ENCODE measurements at regions not wholly inside any gene's neighbourhood (a gene's known extent, or its start where the extent isn't known, plus 50 kb on each side); places are given as distances from the start of the nearest gene placed in this dataset.
"Not testable (repeated sequence)": the region's sequence is repeated elsewhere in the genome, so short reads cannot be mapped to it uniquely, and the experiment has no call there.

DNA sequence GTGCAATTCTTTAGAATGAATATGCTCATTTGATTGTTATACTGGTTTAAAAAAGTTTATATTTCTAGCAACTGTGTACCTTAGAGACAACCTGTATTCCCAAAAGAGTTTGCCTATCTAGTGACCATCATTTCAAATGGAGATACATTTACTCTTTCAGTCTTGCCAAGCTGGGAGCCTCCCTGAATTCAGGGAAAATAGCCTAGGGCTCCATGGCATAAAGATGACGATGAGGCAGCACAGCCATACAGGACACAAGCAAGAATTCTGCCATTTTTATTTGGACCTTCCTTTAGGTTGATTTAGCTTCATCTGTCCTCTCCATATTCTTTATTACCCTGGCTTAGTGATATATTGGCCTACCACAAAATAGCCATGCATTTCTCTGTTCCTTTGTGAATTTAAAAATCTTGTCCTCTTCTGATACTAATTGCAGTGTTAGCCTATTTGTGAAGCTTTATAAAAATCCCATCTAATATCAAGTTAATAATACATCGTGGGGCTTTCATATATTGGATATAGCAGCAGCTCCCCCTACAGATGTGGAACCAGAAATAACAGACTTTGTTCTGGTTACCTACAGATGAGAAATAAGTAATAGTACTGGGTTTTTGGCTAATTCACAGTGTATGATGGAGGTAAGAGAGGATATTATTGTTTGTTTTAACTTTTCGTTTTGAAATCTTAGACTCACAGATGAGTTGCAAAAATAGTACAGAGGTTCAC, 1661.9 kb upstream of the PIK3C3 start:
- no peak for DNase-seq (ENCODE audit: low read depth in 2 of 2)

DNA sequence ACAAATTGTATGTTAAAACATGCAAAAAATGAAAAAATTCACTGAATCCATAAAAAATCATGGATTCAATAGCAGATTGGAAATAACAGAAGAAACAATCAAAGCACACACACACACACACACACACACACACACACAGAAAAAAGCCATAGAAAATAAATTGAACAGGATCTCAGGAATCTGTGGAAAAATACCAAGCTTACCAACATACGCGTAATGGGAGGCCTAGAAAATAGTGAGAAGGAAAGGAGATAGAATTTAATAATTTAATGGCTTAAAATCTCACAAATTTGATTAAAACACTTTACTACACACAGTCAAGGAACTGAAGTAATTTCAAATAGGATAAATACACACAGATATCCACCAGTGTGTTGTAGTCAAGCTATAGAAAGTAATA, 1671.5 kb upstream of the PIK3C3 start:
- DNase-seq (ENCODE audit: low read depth in 2 of 2): no peak

DNA sequence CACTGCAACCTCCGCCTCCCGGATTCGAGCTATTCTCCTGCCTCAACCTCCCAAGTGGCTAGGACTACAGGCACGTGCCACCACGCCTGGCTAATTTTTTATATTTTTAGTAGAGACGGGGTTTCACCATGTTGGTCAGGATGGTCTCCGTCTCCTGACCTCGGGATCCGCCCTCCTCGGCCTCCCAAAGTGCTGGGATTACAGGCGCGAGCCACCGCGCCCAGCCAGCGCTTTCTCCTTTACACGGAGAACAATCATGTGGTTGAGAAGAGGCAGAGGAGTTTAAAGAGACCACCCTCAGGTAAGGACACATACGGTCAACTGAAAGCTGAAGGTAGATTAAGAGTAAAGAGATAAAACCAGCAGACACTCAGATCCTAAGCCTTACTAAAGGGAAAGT, 1673.7 kb upstream of the PIK3C3 start:
- not testable (repeated sequence) for DNase-seq (ENCODE audit: low read depth in 2 of 2)

DNA sequence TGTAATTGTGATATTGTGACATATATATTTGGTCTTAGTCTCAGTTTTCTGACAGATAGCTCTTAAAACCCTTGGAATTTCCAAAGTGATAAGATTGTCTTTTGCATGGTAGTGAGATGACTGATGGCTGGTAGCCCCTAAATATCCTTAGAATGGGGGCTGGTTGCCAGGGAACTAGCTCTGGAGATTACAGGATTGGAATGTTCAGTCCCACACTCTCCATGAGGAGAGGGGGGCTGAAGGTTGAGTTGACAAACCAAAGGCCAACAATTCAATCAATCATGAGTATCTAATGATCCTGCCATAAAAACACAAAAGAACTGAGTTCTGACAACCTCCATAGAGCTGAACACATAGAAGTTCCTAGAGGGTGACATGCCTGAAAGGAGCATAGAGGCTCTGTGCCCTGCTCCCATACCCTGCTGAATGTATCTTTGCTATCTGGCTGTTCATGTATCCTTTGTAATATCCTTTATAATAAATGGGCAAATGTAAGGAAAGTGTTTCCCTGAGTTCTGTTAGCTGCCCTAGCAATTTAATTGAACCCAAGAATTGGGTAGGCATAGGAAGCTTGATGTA, 1680.3 kb upstream of the PIK3C3 start:
- DNase-seq (ENCODE audit: low read depth in 2 of 2): no peak

DNA sequence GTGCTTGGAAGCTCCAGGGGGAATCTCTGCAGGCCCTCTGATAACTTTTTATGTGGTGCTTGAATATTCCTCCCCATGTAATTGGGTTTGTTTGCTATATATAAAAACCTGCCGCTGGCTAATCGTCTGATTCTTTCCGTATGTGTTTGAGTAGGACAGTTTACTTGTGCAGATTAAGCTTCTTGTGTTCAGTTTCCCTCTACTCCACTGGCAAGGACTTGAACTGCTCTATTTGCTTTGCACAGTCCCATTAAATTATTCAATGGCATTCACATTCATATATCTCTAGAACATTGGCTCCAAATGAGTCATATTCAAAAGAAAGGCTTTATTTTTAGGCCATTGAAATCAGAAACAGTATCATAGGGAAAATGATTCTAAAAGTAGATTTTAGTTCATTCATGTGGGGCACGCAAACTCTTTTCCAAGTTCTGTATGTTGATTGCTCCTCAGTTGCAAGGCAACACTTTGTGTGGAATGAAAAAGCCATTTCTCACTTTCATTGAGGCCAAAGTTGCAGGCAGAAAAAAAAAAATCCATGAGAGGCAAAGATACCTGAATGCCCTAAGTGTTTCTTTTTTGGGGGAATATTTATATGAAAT, 1682.3 kb upstream of the PIK3C3 start:
- DNase-seq (ENCODE audit: low read depth in 2 of 2): no peak

DNA sequence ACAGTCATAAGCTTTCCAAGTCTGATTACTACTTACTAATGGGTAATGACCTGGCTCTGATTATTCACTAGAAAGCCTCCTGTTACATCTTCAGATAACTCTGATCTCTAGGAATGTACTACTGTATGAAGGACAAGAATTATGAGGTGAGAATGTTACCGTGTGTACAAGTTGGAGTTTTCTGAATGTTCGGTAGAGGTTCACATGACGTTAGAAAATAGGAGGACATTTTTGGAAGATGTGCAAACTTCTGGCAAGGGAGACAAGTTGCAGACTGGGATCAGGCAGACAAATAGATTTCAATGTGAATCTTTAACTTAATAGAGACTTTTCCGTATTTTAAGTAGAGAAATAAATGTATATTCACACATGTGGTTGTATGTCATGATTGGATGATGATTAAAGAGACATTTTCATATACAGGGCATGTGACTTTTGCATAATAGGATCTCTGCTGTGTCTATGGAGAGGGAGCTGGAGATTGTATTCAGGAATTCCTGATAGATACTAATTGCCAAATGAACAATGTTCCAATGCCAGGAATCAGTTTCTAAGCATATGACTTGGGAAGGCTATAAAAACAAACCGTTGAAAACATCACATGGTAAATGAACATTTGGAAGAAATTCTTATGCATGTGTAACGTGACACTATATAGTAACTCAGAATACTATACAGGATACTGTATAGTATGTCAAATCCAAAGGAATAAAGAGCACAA, 1695.8 kb upstream of the PIK3C3 start:
- DNase-seq (ENCODE audit: low read depth in 2 of 2): no peak

DNA sequence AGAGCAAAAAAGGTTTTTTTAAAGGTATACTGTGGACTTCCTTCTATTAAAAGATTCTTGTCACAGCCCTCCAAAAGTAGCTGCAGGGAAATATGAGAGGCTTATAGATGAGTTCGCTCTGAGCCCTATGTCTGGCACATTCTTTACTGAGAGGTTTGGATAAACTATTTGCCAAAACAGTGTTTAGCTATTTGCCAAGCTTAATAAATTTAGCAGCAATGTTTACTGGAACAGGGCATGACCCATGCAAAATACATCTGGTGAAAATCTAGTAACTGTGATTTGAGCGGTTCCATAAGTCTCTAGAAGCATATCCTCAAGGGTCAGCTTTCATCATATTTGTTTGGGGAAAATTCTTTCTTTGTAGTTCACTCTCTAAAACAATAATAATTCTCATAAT, 1696.7 kb upstream of the PIK3C3 start:
- DNase-seq (ENCODE audit: low read depth in 2 of 2): no peak

DNA sequence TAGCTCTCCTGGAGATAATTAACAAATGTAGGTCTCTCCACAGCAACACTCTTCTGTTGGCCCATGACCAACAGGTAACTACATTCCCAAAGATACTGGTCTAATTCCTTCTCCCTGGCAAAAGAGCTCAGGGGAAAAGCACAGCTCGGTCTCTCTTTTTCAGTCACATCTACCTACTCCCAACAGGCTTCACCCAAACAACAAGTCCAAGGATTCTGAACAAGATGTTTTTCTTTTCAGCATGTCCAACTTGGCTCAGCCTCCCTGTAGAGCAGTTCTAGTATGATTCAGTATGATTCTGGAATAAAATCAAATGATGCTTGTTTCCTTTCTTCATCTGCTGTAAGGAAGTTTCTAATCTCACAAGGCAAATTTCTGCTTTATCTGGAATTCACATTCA, 1704.8 kb upstream of the PIK3C3 start:
- no peak for DNase-seq (ENCODE audit: low read depth in 2 of 2)

DNA sequence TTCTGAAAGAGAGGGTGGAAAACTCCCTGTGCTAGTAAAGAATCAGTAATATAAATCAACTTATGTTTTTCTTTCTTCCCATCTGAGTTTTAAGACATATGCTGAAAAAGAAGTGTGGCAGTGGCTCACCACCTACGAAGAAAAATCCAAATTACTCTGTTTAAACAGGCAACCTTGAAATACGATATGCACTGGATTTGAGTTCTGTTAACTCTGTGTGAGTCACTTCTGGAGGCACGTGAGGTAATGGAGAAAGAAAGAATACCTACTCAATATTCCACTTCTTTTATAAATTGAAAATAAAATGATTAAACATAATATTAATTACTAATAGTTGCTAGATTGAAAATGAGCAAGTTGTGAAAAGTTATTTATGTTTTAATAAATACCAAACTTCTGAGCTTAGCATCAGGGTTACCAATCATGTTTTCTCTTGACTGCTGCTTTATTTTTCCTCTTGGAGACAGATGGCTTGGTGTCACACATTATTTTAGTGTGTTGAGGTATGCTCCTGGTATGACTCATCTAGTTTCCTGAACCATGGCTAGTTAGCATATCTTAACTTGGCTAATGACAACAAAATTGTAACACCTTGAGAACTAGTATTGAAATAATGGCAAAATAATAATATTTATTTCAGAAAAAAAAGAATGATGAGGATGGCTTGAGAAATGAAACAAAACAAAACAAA, 1705.5 kb upstream of the PIK3C3 start:
- DNase-seq (ENCODE audit: low read depth in 2 of 2): no peak

DNA sequence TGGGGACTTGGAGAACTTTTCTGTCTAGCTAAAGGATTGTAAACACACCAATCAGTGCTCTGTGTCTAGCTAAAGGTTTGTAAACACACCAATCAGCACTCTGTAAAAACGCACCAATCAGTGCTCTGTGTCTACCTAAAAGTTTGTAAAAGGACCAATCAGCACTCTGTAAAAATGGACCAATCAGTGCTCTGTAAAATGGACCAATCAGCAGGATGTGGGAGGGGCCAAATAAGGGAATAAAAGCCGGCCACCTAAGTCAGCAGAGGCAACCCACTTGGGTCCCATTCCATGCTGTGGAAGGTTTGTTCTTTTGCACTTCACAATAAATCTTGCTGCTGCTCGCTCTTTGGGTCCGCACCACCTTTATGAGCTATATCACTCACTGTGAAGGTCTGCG, 1709.4 kb upstream of the PIK3C3 start:
- not testable (repeated sequence) for DNase-seq (ENCODE audit: low read depth in 2 of 2)

DNA sequence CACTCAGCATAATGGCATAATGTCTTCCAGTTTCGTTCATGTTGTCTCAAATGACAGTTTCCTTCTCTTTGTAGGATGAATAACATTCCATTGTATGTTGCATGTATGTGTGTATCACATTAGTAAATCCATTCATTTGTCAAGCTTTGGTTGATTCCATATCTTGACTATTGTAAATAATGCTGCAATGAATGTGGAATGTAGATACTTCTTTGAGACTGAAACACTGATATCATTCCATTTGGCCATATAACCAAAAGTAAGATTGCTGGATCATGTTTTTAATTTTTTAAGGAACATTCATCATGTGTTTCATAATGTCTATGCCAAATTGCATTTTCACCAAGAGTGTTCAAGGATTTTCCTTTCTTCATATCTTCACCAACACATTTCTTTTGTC, 1711.4 kb upstream of the PIK3C3 start:
- DNase-seq (ENCODE audit: low read depth in 2 of 2): no peak

DNA sequence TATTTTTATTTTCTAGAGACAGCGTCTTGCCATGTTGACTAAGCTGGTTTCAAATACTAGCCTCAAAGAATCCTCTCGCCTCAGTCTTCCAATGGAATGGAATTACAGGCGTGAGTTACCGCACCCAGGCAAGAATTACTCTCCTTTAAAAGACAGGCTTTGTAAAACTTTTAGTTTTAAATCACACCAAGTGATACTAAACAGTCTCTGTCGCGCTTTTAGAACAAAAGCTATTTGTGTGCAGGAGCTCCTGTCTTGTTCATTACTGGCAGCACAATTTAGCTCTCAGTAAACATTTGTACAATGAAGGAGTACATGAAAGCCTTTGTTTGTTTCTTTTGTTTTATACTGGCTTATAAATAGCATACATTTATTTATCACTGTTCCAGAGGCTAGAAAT, 1719.2 kb upstream of the PIK3C3 start:
- no peak for DNase-seq (ENCODE audit: low read depth in 2 of 2)

DNA sequence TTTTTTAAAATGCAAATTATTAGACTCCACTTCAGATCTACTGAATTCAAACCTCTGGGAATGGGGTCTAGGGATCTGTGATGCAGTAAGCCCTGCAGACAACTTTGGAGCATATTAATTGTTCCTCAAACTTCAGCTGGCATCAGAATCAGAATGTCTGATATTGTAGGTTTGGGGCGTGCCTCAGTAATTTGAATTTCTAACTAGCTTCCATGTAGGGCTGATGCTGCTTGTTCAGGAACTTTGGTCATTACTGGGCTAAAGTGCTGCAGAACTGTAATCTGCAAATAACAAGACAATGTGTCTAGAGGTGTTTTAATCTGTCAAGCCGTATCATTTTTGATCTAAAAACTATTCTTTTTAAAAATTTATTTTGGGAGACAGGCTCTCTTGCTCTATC, 1719.7 kb upstream of the PIK3C3 start:
- DNase-seq (ENCODE audit: low read depth in 2 of 2): no peak

DNA sequence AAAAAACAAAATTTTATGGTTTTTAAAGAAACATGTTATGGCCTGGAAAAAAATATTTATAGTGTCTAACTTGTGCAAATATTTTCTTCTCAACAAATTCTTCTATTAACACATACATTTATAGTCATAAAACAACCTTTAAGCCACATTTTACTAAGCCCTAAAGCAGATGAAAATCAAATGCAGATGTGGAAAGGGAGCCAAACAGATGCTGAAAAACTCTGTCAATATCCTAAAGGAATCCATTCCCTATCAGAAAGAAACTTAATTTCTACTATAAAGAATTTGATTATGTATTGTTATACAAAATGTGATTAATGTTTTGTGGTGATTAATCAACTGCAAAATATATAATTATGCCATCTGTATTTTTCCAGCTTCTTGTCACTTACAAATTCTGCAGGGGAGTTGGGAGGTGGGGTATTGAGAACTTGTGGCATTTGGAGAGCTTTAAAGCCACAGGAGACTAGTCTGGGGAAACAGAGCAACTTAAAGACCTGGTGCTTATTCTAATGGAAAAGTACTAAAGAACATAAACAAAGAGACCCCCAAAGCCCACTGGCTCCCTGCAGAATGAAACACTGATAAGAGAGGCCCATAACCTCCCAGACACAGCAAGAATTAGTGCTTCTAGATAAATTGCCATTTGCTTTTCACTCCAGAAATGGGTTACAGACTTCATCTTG, 1721.0 kb upstream of the PIK3C3 start:
- no peak for DNase-seq (ENCODE audit: low read depth in 2 of 2)

DNA sequence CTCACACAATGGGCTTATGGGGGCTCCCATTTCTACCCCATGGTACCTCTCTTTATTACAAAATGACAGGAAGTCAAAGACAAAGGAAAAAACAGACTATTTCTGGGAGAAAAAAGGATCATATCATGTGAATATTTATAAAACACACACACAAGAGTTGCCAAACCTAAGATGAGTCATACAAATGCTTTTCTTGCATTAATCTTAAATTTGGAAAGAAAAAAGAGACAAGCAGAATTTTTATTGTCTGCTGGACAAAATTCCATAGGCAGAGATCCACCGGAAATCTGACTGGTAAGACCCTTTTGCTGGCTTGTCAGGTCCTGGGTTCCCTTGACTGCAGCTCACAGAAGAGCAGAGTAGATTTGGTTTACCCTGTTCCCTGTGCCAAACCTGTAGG, 1732.3 kb upstream of the PIK3C3 start:
- DNase-seq (ENCODE audit: low read depth in 2 of 2): no peak

DNA sequence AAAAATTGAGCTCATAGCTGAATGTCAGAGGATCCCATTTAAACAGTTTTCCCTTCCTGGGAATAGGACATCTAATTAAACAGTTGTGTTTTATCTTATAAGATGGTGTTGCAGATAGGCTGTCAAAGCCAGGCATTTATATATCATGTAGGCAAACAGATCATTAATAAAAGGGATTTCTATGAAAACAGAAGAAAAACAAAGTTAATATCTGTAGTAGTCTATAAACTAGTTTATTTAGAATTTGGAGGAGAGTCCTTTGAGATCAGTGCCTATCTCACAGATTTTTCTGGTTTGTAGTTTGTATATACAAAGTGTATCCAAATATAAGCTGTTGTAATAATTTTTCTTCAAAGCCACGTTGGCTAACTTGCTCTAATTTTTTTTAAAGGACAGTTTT, 1738.2 kb upstream of the PIK3C3 start:
- no peak for DNase-seq (ENCODE audit: low read depth in 2 of 2)

DNA sequence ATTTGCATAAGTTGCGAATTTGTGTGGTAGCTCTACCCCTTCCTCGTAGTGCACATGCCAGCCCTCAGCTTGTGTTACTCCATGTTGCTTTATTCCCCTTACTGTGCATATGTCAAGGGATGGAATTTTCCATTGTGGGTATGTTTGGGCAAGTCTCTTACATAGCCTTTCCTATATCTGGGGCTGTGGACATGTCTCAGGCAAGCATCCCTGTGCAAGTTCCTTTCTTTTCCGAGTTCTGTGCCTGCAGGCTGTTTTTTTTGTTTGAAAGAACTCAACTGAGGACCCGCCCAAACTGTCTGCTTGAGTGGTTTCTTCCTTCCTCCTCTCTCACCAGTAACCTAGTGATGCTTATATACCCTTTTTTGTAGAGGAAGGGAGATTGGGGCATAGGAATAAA, 1739.1 kb upstream of the PIK3C3 start:
- no peak for DNase-seq (ENCODE audit: low read depth in 2 of 2)

DNA sequence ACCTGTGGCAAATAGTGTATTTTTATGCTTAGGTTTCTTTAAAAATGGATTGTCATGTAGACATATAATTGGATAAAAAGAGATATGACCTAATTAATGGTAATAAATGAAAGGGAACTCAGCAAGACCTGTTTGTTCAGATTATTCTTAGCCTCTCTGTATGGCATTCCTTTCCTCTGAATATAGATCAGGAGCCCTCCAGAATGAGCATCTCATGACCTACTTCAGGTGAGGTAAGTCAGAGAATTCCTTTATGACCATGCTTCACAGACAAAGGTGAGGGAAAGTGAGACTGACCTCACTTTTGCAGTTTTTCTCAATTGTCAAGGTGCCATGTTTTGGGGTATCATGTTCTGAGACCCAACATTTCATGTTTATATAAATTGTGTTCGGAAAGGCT, 1744.3 kb upstream of the PIK3C3 start:
- no peak for DNase-seq (ENCODE audit: low read depth in 2 of 2)

DNA sequence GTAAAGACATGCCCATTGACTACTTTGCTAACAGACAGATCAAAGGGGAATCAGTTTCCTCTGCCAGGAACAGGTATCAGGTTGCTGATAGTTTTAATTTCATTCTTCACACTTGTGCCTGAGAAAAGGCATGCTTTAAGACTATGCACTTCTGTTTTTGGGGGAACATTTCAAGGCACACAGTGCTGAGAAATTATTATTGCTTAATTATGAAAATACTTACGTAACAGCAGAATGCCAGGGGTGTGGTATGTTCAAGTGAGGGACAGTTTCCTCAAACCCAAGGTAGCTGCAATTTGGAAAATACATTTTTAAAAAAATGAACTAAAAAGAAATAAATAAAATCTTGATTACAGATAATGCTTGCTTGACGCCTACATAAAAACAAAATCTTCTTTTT, 1746.1 kb upstream of the PIK3C3 start:
- no peak for DNase-seq (ENCODE audit: low read depth in 2 of 2)

DNA sequence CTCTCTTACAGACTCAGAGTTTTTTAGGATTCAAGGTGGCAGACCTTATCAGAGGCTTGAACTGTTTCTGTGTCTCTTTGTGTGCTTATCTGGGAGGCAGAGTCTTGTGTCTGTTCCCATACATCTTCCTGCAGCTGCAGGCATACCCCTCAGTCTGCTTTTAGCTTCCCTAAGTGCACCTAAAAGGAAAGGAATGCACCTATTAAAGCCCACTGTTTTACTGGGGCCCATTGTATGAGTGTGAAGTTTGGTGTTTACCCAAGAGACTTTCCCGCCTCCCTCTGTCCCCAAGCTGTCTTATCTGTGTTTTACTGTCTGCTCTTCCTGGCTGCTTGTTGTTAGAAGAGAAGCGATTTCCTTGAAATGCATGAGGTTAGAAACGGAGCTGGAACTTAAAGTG, 1757.3 kb upstream of the PIK3C3 start:
- DNase-seq (ENCODE audit: low read depth in 2 of 2): no peak

DNA sequence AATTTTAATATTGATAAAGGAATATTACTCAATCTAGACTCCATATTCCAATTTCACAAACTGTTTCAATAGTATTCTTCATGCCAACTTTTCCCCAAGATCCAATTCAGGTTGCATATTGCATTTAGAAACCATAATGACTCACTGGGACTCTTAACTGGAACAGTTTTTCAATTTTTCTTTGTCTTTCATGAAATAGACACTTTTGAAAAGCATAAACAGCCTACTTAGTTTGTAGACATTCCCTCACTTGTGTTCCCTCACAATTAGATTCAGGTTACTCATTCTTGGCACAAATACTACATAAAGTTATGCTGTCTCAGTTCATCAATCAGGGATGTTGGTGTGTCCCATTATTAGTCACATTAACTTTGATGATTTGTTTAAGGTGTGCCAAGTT, 1768.4 kb upstream of the PIK3C3 start:
- no peak for DNase-seq (ENCODE audit: low read depth in 2 of 2)
